Caco-2 (cell line): ENCODE measurements at regions not wholly inside any gene's neighbourhood (a gene's known extent, or its start where the extent isn't known, plus 50 kb on each side); places are given as distances from the start of the nearest gene placed in this dataset.

Source experiments
- BruUV-seq: library from RNA; stranded (reverse); fragments of 400-500 nt; replicated peaks from 2 replicates; lab custom pipeline; 2021; lab: Mats Ljungman, UMichigan
- CTCF ChIA-PET: fragments of 300-600 bp; sonication (Branson Sonifier 250); formaldehyde crosslinking; loops from one replicate; lab custom pipeline; 2022; ENCODE audit warnings: antibody characterized with exemption; lab: Charles Lee
- POLR2A ChIA-PET: fragments of 300-600 bp; sonication (Branson Sonifier 250); formaldehyde crosslinking; loops from one replicate; lab custom pipeline; 2022; ENCODE audit warnings: antibody characterized with exemption; lab: Charles Lee
- DNase-seq, 2 experiments: peaks; one replicate each; pipeline versions ENCODE4 v3.0.0 to v3.0.0-alpha.2; 2020 to 2022
- H3K27me3 ChIP-seq: replicated peaks from 2 replicates; pipeline ENCODE4 v1.6.0; 2011; ENCODE audit warnings: low read length; ENCODE audit not compliant: control insufficient read depth, insufficient read depth
- H3K36me3 ChIP-seq: 2 replicates; pipeline ENCODE4 v1.5.1; 2011; ENCODE audit warnings: low read length; ENCODE audit not compliant: control insufficient read depth, insufficient read depth
- H3K4me1 ChIP-seq: fragments of 250-450 bp; sonication (Bioruptor Pico); 2 replicates; pipeline ENCODE4 v1.5.1; 2020; ENCODE audit warnings: mild to moderate bottlenecking
- H3K4me3 ChIP-seq: 2 replicates; pipeline ENCODE4 v1.5.1; 2011; ENCODE audit warnings: low read depth, mild to moderate bottlenecking, control low read depth, low read length
- H3K9me3 ChIP-seq: fragments of 250-450 bp; sonication (Bioruptor Pico); 2 replicates; pipeline ENCODE4 v1.5.1; 2020; ENCODE audit warnings: mild to moderate bottlenecking, moderate library complexity
- H3K27ac Mint-ChIP-seq: one replicate; pipeline ENCODE4 v1.8.0; 2022; ENCODE audit warnings: mixed read lengths; ENCODE audit not compliant: unreplicated experiment
- H3K27me3 Mint-ChIP-seq: one replicate; pipeline ENCODE4 v1.8.0; 2022; ENCODE audit warnings: mixed read lengths; ENCODE audit not compliant: insufficient read depth, unreplicated experiment
- H3K36me3 Mint-ChIP-seq: one replicate; pipeline ENCODE4 v1.8.0; 2022; ENCODE audit warnings: mild to moderate bottlenecking, mixed read lengths; ENCODE audit not compliant: insufficient read depth, unreplicated experiment
- H3K4me1 Mint-ChIP-seq: one replicate; pipeline ENCODE4 v1.8.0; 2022; ENCODE audit warnings: low read depth, mixed read lengths; ENCODE audit not compliant: unreplicated experiment
- H3K4me3 Mint-ChIP-seq: one replicate; pipeline ENCODE4 v1.8.0; 2022; ENCODE audit warnings: mild to moderate bottlenecking, moderate library complexity, mixed read lengths; ENCODE audit not compliant: unreplicated experiment
- H3K9me3 Mint-ChIP-seq: one replicate; pipeline ENCODE4 v1.8.0; 2022; ENCODE audit warnings: mixed read lengths; ENCODE audit not compliant: unreplicated experiment
- CTCF ChIP-seq, 2 experiments: fragments of 200-600 bp in 1 of 2; IDR thresholded peaks; 1 replicate in 1 of 2; 2 replicates in 1 of 2; pipeline versions ENCODE4 v1.5.1 to v1.8.0; 2011 to 2022; ENCODE audit warnings: antibody characterized with exemption in 1 of 2, control low read depth in 1 of 2, inconsistent platforms in 1 of 2, low read depth in 1 of 2, low read length in 1 of 2, mild to moderate bottlenecking in 1 of 2, moderate library complexity in 1 of 2; ENCODE audit not compliant: insufficient read depth in 1 of 2, severe bottlenecking in 1 of 2, unreplicated experiment in 1 of 2
- intact Hi-C: fragments of 100-400 bp; cut with micrococcal nuclease; formaldehyde crosslinking; loops from one replicate; pipeline ENCODE4 v1.10.0; 2022; ENCODE audit not compliant: unreplicated experiment

GRCh38 chr3:75332794-75333193 lies 331.3 kb upstream of the FRG2C start:
- H3K36me3 Mint-ChIP-seq: no peaks in the 10 kb centered on the region
- H3K27me3 ChIP-seq: no peaks in the 10 kb centered on the region
- H3K36me3 ChIP-seq: no peaks in the 10 kb centered on the region
- no peaks in the 10 kb centered on the region for H3K9me3 ChIP-seq
- H3K27ac Mint-ChIP-seq: no peak overlapping the region
- POLR2A ChIA-PET: no interaction called here
- H3K4me3 Mint-ChIP-seq: no peak overlapping the region
- H3K27me3 Mint-ChIP-seq: no peaks in the 10 kb centered on the region
- H3K4me3 ChIP-seq: no peak overlapping the region
- CTCF ChIA-PET: no interaction called here
- H3K4me1 ChIP-seq: no peaks in the 10 kb centered on the region
- no peak for DNase-seq
- BruUV-seq: no TSS peak
- H3K4me1 Mint-ChIP-seq: no peaks in the 10 kb centered on the region
- H3K9me3 Mint-ChIP-seq: no peaks in the 10 kb centered on the region
- TF ChIP-seq CTCF (IDR thresholded peaks at IDR 0.05; ENCODE audit: insufficient read depth in 1 of 2, low read depth in 1 of 2, low read length in 1 of 2, severe bottlenecking in 1 of 2, unreplicated experiment in 1 of 2): no peak
- intact Hi-C loops: no loop called here

GRCh38 chr3:75334299-75334698 lies 329.8 kb upstream of the FRG2C start:
- no peaks in the 10 kb centered on the region for H3K4me1 ChIP-seq
- H3K36me3 ChIP-seq: no peaks in the 10 kb centered on the region
- ChIA-PET POLR2A (no interaction called here), CTCF (no interaction called here)
- Mint-ChIP-seq H3K27me3 (no peaks in the 10 kb centered on the region), H3K36me3 (no peaks in the 10 kb centered on the region), H3K27ac (no peak overlapping the region), H3K4me1 (no peaks in the 10 kb centered on the region), H3K9me3 (no peaks in the 10 kb centered on the region), H3K4me3 (no peak overlapping the region)
- no TSS peak for BruUV-seq
- no peaks in the 10 kb centered on the region for H3K27me3 ChIP-seq
- intact Hi-C loops: no loop called here
- DNase-seq: no peak
- no peaks in the 10 kb centered on the region for H3K9me3 ChIP-seq
- TF ChIP-seq CTCF (IDR thresholded peaks at IDR 0.05; ENCODE audit: insufficient read depth in 1 of 2, low read depth in 1 of 2, low read length in 1 of 2, severe bottlenecking in 1 of 2, unreplicated experiment in 1 of 2): no peak
- H3K4me3 ChIP-seq: no peak overlapping the region

- Mint-ChIP-seq H3K36me3 (no peaks in the 10 kb centered on the region), H3K4me3 (no peak overlapping the region), H3K4me1 (no peaks in the 10 kb centered on the region), H3K27ac (no peak overlapping the region), H3K27me3 (peaks cover 4% of the 10 kb centered on the region), H3K9me3 (no peaks in the 10 kb centered on the region)
- no peak for DNase-seq
- BruUV-seq: no TSS peak
- TF ChIP-seq CTCF (IDR thresholded peaks at IDR 0.05; ENCODE audit: insufficient read depth in 1 of 2, low read depth in 1 of 2, low read length in 1 of 2, severe bottlenecking in 1 of 2, unreplicated experiment in 1 of 2): no peak
- ChIA-PET CTCF (no interaction called here), POLR2A (no interaction called here)
- Histone ChIP-seq H3K4me3 (no peak overlapping the region), H3K36me3 (no peaks in the 10 kb centered on the region), H3K4me1 (no peaks in the 10 kb centered on the region), H3K9me3 (no peaks in the 10 kb centered on the region), H3K27me3 (no peaks in the 10 kb centered on the region)
- intact Hi-C loops: no loop called here
These were observed 326.8 kb upstream of the FRG2C start for GRCh38 chr3:75337226-75337900.
